GM19324 (cell line): ENCODE measurements at regions not wholly inside any gene's neighbourhood (a gene's known extent, or its start where the extent isn't known, plus 50 kb on each side); places are given as distances from the start of the nearest gene placed in this dataset.
"Not testable (repeated sequence)": the region's sequence is repeated elsewhere in the genome, so short reads cannot be mapped to it uniquely, and the experiment has no call there.

Experiments used
- ATAC-seq: cut with Tn5 transposase; IDR thresholded peaks from one replicate; pipeline ENCODE4 v1.9.1; 2021; ENCODE audit warnings: mild to moderate bottlenecking, moderate library complexity; ENCODE audit not compliant: unreplicated experiment, low FRiP score

DNA sequence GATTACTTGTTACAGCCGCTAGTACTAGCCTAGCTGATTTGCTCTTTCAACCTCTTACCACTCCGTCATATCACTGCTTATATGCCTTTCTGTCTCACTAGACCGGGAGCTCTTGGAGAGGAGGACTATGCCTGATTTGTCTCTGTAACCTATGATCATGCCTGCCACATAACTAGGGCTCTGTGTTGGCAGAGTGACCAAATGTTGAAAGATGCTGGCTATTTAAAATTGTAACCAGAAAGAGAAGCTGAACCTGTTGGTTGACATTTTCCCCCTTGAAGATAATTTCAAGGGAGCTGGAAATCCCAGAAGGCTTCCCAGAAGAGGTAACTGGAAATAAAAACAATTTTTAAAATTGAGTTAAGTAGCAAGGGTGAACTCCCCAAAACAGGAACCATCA lies 124.1 kb upstream of the MYCN start:
- ATAC-seq, result no peak

DNA sequence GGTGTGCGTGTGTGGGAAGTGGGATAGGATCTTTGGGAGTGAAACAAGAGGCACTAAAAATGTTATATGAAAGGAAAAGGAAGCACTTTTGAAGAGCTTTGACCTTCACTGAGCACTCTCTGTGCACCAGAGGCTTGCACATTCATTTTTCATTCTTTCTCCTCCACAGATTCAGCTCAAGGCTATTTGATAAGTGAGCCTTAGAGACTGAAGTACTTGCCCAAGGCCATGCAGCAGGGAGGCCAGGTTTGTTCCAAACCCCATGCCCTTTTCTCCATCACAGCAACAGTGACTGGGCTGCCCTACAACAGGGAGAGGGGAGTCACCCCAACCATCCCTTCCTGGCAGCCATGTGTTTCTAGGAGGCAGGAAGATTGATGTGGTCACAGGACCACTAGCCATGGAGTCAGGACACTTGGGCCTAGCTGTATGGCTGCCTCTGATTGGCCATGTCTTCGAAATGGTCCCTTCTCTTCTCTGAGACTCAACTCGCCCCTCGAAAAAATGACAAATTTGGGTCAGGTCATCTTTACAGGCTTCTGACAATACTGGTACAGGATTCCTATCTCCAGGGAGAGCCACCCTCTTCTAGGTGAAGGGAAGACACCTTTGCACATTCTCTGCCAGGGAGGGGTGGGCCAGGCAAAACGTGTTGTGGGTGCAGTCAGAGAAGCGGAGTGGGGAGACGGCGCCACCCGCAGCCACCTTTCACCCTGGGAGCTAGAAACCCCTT lies 123.5 kb upstream of the MYCN start:
- no peak for ATAC-seq

DNA sequence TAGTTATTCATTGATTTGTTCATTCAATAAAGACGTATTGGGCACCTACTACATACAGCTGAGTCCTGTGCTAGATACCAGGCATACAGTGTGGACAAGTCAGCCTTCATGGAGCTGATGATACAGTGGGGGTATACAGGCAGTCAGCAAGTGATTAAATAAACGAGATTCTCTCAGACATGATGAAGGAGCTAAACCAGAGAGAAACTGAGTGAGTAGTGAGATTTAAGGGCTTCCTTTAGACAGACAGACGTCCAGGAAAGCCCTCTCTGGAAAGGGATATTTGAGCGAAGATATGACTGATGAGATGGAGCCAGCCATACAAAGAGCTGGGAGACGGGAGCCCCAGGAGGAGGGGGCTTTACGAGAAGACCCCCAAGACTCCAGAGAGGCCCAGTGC lies 122.6 kb upstream of the MYCN start:
- ATAC-seq, result no peak

GRCh38 chr2:15818318-15818753 lies 122.0 kb upstream of the MYCN start:
- no peak for ATAC-seq

DNA sequence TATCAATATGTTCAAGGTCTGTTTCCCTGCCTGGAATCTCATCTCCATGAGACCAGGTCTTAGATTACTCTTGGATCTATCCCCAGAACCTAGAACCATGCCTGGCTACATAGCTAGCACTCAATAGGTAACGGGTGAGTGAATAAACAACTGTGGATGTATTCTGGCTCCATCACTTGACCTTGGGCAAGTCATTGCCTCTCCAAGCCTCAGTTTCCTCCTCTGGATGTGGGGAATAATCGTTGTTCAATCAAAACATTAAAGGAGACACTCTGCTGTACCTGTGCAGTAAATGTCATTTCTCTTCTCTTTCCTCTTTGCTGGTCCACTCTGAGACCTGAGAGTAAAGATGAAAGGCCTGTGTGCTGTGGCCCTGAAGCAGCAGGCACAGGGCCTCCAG lies 121.5 kb upstream of the MYCN start:
- no peak for ATAC-seq

DNA sequence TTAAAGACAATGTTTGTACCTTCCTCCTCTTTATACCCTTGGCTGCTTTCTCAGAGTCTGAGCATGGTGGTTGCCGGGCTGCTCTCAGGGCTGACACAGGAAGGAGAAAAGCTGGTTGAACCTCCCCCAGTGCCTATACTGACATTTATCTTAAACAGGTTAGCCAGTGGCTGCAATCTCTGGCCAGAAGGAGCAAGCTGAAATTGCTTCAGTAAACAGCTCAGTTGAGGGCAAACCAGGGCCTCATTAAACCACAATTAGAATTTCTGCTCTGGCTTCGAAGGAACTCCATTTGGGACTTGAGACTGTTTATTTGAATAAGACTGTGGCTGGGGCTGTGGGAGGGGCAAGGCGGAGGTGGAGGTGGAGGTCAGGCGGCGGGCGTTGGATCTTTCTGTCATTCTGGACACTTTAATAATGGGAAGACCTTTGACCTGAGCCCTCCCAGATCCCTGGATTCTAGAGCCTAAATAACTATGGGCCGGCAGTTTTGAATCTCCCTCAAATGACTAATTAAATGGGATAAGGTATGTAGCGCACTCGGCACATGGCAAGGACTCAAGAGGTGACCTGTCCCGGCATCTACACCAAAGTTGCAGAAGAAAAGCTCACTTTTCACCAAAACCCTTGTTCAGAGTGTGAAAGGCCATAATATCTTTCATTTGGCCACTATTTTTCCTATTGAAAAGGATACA lies 120.6 kb upstream of the MYCN start:
- no peak for ATAC-seq

DNA sequence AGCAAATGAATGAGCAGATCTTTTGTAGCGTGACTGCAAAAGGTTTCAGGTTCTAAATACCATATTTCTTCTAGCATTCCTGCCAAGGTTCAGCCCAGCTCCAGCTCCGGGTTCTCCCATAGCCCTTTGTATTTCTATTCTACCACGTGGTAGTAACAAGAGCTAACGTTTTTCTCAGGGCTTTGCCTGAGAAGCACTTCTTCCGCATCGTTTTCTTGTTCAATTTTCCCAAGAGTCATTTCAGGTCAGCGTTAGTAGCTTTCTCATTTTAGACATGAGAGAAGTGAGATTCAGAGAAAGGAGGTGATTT lies 120.1 kb upstream of the MYCN start:
- no peak for ATAC-seq

DNA sequence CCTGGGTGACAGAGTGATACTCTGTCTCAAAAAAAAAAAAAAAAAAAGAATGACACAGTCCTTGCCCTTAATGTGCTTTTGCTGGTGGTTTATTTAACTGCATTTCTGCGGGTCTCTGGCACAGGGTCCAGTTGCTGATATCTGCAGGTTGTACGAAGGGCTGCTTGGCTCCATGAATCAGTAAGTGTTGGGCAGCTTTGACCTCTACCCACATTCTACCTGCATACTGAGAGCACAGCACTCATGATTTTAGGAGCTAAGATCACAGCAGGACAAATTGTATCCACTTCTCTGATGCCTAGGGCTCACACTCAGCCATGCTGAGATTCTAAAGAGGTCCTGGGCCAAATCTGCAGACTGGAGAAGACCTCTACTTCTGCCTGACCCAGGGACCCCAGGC lies 119.4 kb upstream of the MYCN start:
- no peak for ATAC-seq

GRCh38 chr2:15822151-15823044 lies 118.0 kb upstream of the MYCN start:
- ATAC-seq, result no peak

DNA sequence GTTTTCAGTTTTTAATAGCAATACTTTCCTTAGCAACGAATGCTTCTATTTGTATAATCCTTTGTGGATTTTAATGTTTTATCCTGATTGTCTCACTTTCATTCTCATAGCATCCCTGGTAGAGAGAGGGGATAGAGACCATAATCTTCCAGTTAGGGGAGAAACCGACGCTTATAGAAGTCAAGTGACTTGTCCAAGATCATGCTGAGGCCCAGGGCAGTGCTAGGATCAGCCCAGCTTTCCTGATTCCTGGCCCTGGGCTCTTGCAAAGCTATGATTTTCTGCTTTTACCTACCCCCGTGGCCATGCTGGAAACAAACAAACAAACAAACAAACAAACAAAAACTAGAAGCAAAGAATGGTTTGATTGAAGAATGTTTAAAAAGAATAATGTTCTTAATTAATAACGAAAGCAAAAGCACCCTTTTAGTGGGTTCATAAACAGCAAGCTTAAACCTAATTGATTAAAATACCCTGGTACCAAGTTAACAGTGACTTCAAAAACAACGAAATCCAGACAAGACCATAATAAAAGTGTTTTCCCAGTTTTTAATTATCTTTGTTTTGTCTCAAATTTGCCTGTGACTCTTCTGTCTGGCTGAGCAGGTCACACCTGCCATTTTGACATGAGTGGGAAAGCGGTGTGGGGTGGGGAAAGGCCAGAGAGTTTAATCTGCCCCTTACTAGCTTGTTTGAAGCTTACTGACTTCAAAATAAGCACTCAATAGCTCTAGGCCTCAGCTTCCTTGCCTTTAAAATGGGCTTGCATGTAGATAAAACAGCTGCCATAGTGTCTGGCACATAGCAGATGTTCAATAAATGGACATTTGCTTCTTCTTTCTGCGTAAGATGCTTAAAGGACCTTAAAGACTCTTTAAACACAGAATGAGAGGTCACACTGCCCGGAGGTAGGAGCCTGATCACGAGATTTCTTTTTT lies 116.6 kb upstream of the MYCN start:
- no peak for ATAC-seq

- ATAC-seq, result not testable (repeated sequence)
Observed at GRCh38 chr2:15824467-15824866, 115.9 kb upstream of the MYCN start.

GRCh38 chr2:15825276-15825980 lies 114.9 kb upstream of the MYCN start:
- ATAC-seq, result no peak

DNA sequence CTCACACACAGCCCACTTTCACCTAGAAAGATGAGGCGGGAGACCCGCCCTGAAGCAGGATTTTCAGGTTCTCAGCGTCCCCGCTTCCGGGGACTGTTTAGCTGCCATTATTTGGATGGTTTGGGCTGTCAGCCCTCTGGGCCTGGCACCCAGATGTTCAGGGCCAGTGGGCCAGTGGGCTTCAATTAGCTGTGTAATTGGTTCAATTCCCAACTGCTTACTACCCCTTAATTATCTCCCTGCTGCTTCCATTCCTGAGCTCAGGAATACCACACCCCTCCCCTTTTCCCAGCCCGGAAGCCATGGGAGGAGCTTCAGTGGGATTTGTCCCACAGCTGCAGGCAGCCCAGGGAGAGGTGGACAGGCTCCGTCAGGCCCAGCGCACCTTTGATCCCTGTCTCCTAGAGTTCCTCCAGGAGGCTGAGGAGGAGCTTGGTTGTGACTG lies 114.1 kb upstream of the MYCN start:
- no peak for ATAC-seq

GRCh38 chr2:15827001-15827400 lies 113.3 kb upstream of the MYCN start:
- no peak for ATAC-seq

DNA sequence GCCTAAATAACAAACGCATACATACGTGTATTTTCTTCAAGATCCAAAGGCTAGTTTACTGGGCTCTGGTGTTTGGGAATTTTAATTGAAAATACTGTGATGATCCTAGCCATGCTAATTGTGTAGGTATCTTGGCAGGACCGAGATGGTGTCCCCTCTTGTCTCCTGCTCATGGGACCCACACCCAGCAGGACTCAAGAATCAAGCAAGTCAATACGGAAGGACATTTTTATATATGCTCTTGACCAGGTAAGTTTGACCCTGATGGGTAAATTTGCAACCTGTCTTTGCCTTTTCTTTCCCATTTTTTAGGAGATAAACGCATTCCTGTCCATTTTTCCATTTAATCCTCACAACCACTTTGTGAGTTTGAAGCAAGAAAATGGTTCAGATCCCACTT lies 111.8 kb upstream of the MYCN start:
- ATAC-seq, result no peak

- ATAC-seq, result no peak
Observed at GRCh38 chr2:15829091-15829801, 111.1 kb upstream of the MYCN start.

DNA sequence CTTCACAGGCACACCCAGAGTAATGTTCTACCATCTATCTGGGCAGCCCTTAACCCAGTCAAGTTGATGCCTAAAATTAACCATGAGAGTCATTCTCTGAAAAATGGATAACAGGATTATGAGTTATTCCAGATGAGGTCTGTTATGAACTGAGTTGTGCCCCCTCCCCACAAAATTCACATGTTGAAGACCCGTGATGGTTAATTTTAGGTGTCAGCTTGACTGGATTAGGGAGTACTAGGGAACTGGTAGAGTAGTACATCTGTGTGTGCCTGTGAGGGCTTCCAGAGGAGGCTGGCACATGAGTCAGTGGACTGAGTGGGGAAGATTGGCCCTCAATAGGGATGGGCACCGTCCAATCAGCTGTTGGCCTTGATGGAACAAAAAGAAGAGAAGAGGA lies 110.4 kb upstream of the MYCN start:
- no peak for ATAC-seq

DNA sequence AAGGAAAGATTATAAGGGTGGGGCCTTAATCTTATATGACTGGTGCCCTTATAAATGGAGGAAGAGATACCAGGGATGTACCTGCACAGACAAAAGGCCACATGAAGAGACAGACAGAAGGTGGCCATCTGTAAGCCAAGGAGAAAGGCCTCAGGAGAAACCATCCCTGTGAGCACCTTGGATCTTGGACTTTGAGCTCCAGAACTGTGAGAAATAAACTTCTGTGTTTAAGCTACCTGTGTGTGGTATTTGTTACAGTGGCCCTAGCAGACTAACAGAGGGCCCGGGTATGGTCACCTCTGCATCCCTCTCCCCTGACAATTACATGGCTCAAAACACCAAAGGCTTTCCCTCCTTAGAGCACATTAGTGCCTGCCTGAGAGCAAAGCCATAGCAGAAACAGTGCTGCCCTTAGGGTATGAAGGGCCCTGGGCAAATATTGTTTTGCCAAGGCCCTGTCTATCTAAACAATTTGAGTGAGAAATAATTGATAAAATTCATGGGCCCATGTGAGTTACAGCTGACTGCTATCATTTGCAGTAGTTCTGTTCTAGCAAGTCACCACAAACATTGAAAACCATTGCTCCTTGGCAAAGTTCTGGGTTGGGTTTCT lies 109.3 kb upstream of the MYCN start:
- no peak for ATAC-seq
